Midbrain (tissue), 1 donor: ENCODE measurements at regions not wholly inside any gene's neighbourhood (a gene's known extent, or its start where the extent isn't known, plus 50 kb on each side); places are given as distances from the start of the nearest gene placed in this dataset.

Source experiments
- DNase-seq: peaks from one replicate; lab custom pipeline; 2025; lab: John Stamatoyannopoulos, UW

DNA sequence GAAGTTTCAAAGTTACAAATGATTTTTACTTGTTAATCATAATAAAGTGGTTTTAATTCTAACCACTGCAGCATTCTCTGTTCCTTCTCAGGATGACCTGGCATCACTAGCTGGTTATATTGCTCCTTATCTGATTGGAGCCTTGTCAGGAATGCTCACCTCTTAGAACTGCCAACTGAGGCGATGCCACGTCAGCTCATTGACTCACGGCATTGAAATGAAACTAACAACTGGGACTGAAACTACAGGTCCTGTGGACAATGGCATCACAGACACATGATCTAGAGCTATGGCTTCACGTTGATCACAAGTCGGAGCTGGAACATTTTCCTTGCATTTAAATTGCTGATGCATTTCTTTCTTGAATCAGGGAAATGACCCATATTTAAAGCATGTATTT is 54.9 kb upstream of the MAP2 start:
- no peak for DNase-seq

DNA sequence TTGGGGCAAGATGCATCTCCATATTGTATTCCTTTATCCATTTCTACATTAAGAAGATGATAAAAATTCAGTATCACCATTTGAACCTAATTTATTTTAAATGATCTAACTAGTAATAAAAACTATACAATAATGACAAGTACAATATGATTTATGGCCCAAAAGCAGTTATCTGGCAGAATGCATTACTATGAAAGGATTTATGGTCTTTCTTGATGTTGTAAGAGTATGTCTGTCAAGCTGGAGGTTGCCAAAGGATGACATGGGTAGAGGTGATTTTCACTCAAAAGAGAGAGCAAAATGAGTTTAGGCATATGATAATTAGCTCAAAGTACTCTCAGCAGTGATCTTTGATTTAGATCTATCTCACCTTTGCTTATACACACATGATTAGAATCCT is 54.2 kb upstream of the MAP2 start:
- DNase-seq: no peak

DNA sequence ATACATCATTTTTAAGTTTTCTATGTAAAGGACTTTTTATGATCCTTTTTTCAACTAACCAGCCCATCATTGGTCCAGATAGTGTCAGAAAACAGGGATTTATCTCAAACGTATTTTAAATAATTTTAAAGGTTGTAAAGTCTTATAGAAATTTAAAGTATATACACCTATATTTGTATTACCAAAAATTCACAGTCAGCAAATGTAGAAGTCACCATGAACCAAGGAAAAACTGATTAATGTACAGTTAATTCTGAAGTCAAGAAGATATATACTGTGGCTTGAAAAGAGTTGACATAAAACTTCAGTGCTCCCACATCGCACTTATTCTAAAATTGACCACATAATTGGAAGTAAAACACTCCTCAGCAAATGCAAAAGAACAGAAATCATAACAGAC is 52.4 kb upstream of the MAP2 start:
- DNase-seq: no peak
